BLaER1 treated with 17β-estradiol and CSF1 and Interleukin-3, amounts not matched to agents 10 nM and 100 nM (cell line): ENCODE measurements at regions not wholly inside any gene's neighbourhood (a gene's known extent, or its start where the extent isn't known, plus 50 kb on each side); places are given as distances from the start of the nearest gene placed in this dataset.

Experiments used
- H3K27ac ChIP-seq, 11 experiments: shearing (Covaris generic); formaldehyde crosslinking; 2 replicates each; pipeline ENCODE4 v1.8.1; 2022
- H3K27me3 ChIP-seq, 11 experiments: shearing (Covaris generic); formaldehyde crosslinking; 2 replicates each; pipeline ENCODE4 v1.8.1; 2022
- H3K36me3 ChIP-seq, 11 experiments: shearing (Covaris generic); formaldehyde crosslinking; 2 replicates each; pipeline ENCODE4 v1.8.1; 2022
- H3K4me1 ChIP-seq, 10 experiments: shearing (Covaris generic); formaldehyde crosslinking; 2 replicates each; pipeline ENCODE4 v1.8.1; 2022
- H3K4me2 ChIP-seq, 11 experiments: shearing (Covaris generic); formaldehyde crosslinking; 2 replicates each; pipeline ENCODE4 v1.8.1; 2022
- H3K4me3 ChIP-seq, 10 experiments: shearing (Covaris generic); formaldehyde crosslinking; 2 replicates each; pipeline ENCODE4 v1.8.1; 2022
- H3K9ac ChIP-seq, 11 experiments: shearing (Covaris generic); formaldehyde crosslinking; 2 replicates each; pipeline ENCODE4 v1.8.1; 2022
- H3K9me3 ChIP-seq, 11 experiments: shearing (Covaris generic); formaldehyde crosslinking; replicated peaks in 1 of 11; 2 replicates each; pipeline ENCODE4 v1.8.1; 2022
- H4K20me1 ChIP-seq, 11 experiments: shearing (Covaris generic); formaldehyde crosslinking; 2 replicates each; pipeline ENCODE4 v1.8.1; 2022
- Cebpa-rat ChIP-seq, 11 experiments: shearing (Covaris generic); IDR thresholded peaks; 2 replicates each; pipeline ENCODE4 v1.8.1; 2022

GRCh38 chr7:120201290-120201689 is 71.7 kb upstream of the KCND2 start:
- Histone ChIP-seq H3K27me3 (no peaks in the 10 kb centered on the region), H3K4me3 (no peak overlapping the region), H3K9ac (no peak overlapping the region), H3K27ac (no peak overlapping the region), H3K36me3 (no peaks in the 10 kb centered on the region), H3K9me3 (no peaks in the 10 kb centered on the region), H4K20me1 (no peaks in the 10 kb centered on the region), H3K4me1 (no peaks in the 10 kb centered on the region), H3K4me2 (no peak overlapping the region)
- TF ChIP-seq Cebpa-rat (IDR thresholded peaks at IDR 0.05), result no peak

GRCh38 chr7:120205101-120205500 is 67.9 kb upstream of the KCND2 start:
- Histone ChIP-seq H3K9ac (no peak overlapping the region), H3K4me1 (no peaks in the 10 kb centered on the region), H4K20me1 (no peaks in the 10 kb centered on the region), H3K27me3 (no peaks in the 10 kb centered on the region), H3K9me3 (no peaks in the 10 kb centered on the region), H3K4me3 (no peak overlapping the region), H3K36me3 (no peaks in the 10 kb centered on the region), H3K4me2 (no peak overlapping the region), H3K27ac (no peak overlapping the region)
- no peak for TF ChIP-seq Cebpa-rat (IDR thresholded peaks at IDR 0.05)

GRCh38 chr7:120207037-120207436 is 65.9 kb upstream of the KCND2 start:
- H4K20me1 ChIP-seq, result no peaks in the 10 kb centered on the region
- no peaks in the 10 kb centered on the region for H3K36me3 ChIP-seq
- H3K27ac ChIP-seq, result no peak overlapping the region
- no peak for TF ChIP-seq Cebpa-rat (IDR thresholded peaks at IDR 0.05)
- H3K4me1 ChIP-seq, result no peaks in the 10 kb centered on the region
- H3K4me2 ChIP-seq, result no peak overlapping the region
- no peaks in the 10 kb centered on the region for H3K27me3 ChIP-seq
- no peaks in the 10 kb centered on the region for H3K9me3 ChIP-seq
- H3K4me3 ChIP-seq, result no peak overlapping the region
- no peak overlapping the region for H3K9ac ChIP-seq

GRCh38 chr7:120215654-120216053 is 57.3 kb upstream of the KCND2 start:
- H3K36me3 ChIP-seq, result no peaks in the 10 kb centered on the region
- no peaks in the 10 kb centered on the region for H3K4me1 ChIP-seq
- no peak overlapping the region for H3K4me3 ChIP-seq
- no peak overlapping the region for H3K9ac ChIP-seq
- no peaks in the 10 kb centered on the region for H4K20me1 ChIP-seq
- H3K4me2 ChIP-seq, result no peak overlapping the region
- no peak overlapping the region for H3K27ac ChIP-seq
- TF ChIP-seq Cebpa-rat (IDR thresholded peaks at IDR 0.05), result no peak
- no peaks in the 10 kb centered on the region for H3K9me3 ChIP-seq
- no peaks in the 10 kb centered on the region for H3K27me3 ChIP-seq

GRCh38 chr7:120216947-120217346 is 56.0 kb upstream of the KCND2 start:
- H3K9me3 ChIP-seq, result no peaks in the 10 kb centered on the region
- no peaks in the 10 kb centered on the region for H3K36me3 ChIP-seq
- H3K4me3 ChIP-seq, result no peak overlapping the region
- H3K9ac ChIP-seq, result no peak overlapping the region
- no peak for TF ChIP-seq Cebpa-rat (IDR thresholded peaks at IDR 0.05)
- no peak overlapping the region for H3K27ac ChIP-seq
- H3K27me3 ChIP-seq, result no peaks in the 10 kb centered on the region
- H3K4me2 ChIP-seq, result no peak overlapping the region
- no peaks in the 10 kb centered on the region for H3K4me1 ChIP-seq
- H4K20me1 ChIP-seq, result no peaks in the 10 kb centered on the region

- Histone ChIP-seq H3K27ac (no peak overlapping the region), H3K4me1 (no peaks in the 10 kb centered on the region), H3K4me2 (no peak overlapping the region), H3K4me3 (no peak overlapping the region), H3K9ac (no peak overlapping the region), H3K36me3 (no peaks in the 10 kb centered on the region), H3K9me3 (no peaks in the 10 kb centered on the region), H3K27me3 (no peaks in the 10 kb centered on the region), H4K20me1 (no peaks in the 10 kb centered on the region)
- no peak for TF ChIP-seq Cebpa-rat (IDR thresholded peaks at IDR 0.05)
These were observed 54.3 kb upstream of the KCND2 start for GRCh38 chr7:120218712-120219111.

GRCh38 chr7:120221666-120222065 is 51.3 kb upstream of the KCND2 start:
- Histone ChIP-seq H3K4me3 (no peak overlapping the region), H3K4me1 (no peaks in the 10 kb centered on the region), H3K4me2 (no peak overlapping the region), H3K36me3 (no peaks in the 10 kb centered on the region), H3K9me3 (no peaks in the 10 kb centered on the region), H4K20me1 (no peaks in the 10 kb centered on the region), H3K27ac (no peak overlapping the region), H3K9ac (no peak overlapping the region), H3K27me3 (no peaks in the 10 kb centered on the region)
- TF ChIP-seq Cebpa-rat (IDR thresholded peaks at IDR 0.05), result no peak
